ENCODE measurements at regions not wholly inside any gene's neighbourhood (a gene's known extent, or its start where the extent isn't known, plus 50 kb on each side); places are given as distances from the start of the nearest gene placed in this dataset.

- H3K4me3 ChIP-seq (ENCODE audit: insufficient read depth, low read depth, low read length), result no peak overlapping the region
- in situ Hi-C loops (cut with MboI; ENCODE audit: low sequenced_read_pairs) (no loop called here), intact Hi-C loops (cut with micrococcal nuclease) (no loop called here), dilution Hi-C loops (cut with HindIII; ENCODE audit: low sequenced_read_pairs, unreplicated experiment) (no loop called here)
- H3K18ac ChIP-seq (ENCODE audit: low read depth, low read length), result no peak overlapping the region
- H2AK9ac ChIP-seq (replicated peaks; ENCODE audit: low read depth, low read length, poor library complexity), result no peak overlapping the region
- TF ChIP-seq CHD1 (IDR thresholded peaks at IDR 0.05; ENCODE audit: low read depth, low read length) (no peak), CTCF (conservative IDR thresholded peaks at IDR 0.05; ENCODE audit: low read depth, low read length) (no peak), SMC3 (IDR thresholded peaks at IDR 0.05; ENCODE audit: low read depth, low read length) (no peak), FOS (IDR thresholded peaks at IDR 0.05; ENCODE audit: low read depth, low read length) (no peak), RFX5 (IDR thresholded peaks at IDR 0.05; ENCODE audit: low read depth, low read length) (no peak), USF2 (IDR thresholded peaks at IDR 0.05; ENCODE audit: low read depth, low read length) (no peak), MXI1 (IDR thresholded peaks at IDR 0.05; ENCODE audit: borderline replicate concordance, low read depth, low read length) (no peak), RCOR1 (IDR thresholded peaks at IDR 0.05; ENCODE audit: insufficient replicate concordance, low read length) (no peak), MAFK (IDR thresholded peaks at IDR 0.05; ENCODE audit: low read depth, low read length) (no peak), NFE2L2 (IDR thresholded peaks at IDR 0.05; ENCODE audit: low read depth, low read length) (no peak), MAZ (IDR thresholded peaks at IDR 0.05; ENCODE audit: borderline replicate concordance, low read depth, low read length) (no peak)
- no peak overlapping the region for H4K91ac ChIP-seq (ENCODE audit: insufficient read depth, low read depth, low read length)
- H2AFZ ChIP-seq (replicated peaks; ENCODE audit: low read length, poor library complexity), result no peak overlapping the region
- no peak overlapping the region for H2BK120ac ChIP-seq (ENCODE audit: low read depth, low read length)
- DNase-seq, result no peak
- no peaks in the 10 kb centered on the region for H3K9me3 ChIP-seq (ENCODE audit: control insufficient read depth, insufficient read depth, low read length)
- H3K4me1 ChIP-seq (ENCODE audit: control insufficient read depth, insufficient read depth, low read length), result no peaks in the 10 kb centered on the region
- no peak overlapping the region for H4K5ac ChIP-seq (ENCODE audit: low read depth, low read length)
- no peak overlapping the region for H3K14ac ChIP-seq (replicated peaks; ENCODE audit: low read depth, low read length)
- H3K27ac ChIP-seq (ENCODE audit: insufficient read depth, low read length), result no peak overlapping the region
- no peaks in the 10 kb centered on the region for H4K20me1 ChIP-seq (ENCODE audit: insufficient read depth, low read length)
- peaks cover 2% of the 10 kb centered on the region; the same call in 1 of the 2 replicates for H3K27me3 ChIP-seq (ENCODE audit: control insufficient read depth, insufficient read depth, low read length)
- no peak overlapping the region for H2BK20ac ChIP-seq (ENCODE audit: low read depth, low read length)
- H3K56ac ChIP-seq (ENCODE audit: extremely low read depth, insufficient read depth, low read length), result no peak overlapping the region
- H3K9ac ChIP-seq (ENCODE audit: low read depth, low read length), result no peak overlapping the region
- no peak for ATAC-seq (ENCODE audit: low read depth)
- no peak overlapping the region for H3K4ac ChIP-seq (ENCODE audit: low read depth, low read length)
- H3K9me1 ChIP-seq (ENCODE audit: insufficient read depth, low read length), result no peaks in the 10 kb centered on the region
- H2AK5ac ChIP-seq (ENCODE audit: low read depth, low read length), result no peak overlapping the region
- ChIA-PET CTCF (no interaction called here), POLR2A (ENCODE audit: unreplicated experiment) (no interaction called here)
- H3K36me3 ChIP-seq (ENCODE audit: control insufficient read depth, insufficient read depth, low read length), result no peaks in the 10 kb centered on the region
- no peak overlapping the region for H2BK5ac ChIP-seq (ENCODE audit: low read depth, low read length, poor library complexity, severe bottlenecking)
- no peak overlapping the region for H3K23ac ChIP-seq (ENCODE audit: low read depth, low read length)
- H3K79me1 ChIP-seq (ENCODE audit: low read depth in 1 of 2, low read length in 2 of 2), result no peaks in the 10 kb centered on the region
- H4K8ac ChIP-seq (ENCODE audit: low read depth in 2 of 2, low read length in 2 of 2), result no peak overlapping the region
- BruUV-seq (replicated peaks), result no TSS peak
- no peak overlapping the region for H3K4me2 ChIP-seq (ENCODE audit: low read depth, low read length)
- H2BK15ac ChIP-seq (ENCODE audit: low read depth, low read length), result no peak overlapping the region
Observed at GRCh38 chr20:52470561-52470960, 279.0 kb upstream of the ZFP64 start.

Data from IMR-90 (cell line).